Endodermal cell (in vitro differentiated cells): ENCODE measurements at regions not wholly inside any gene's neighbourhood (a gene's known extent, or its start where the extent isn't known, plus 50 kb on each side); places are given as distances from the start of the nearest gene placed in this dataset.

ENCODE experiments used
- DNase-seq: peaks from one replicate; pipeline ENCODE4 v3.0.0-alpha.2; 2017
- H3K27ac ChIP-seq: 2 replicates; pipeline ENCODE4 v1.5.1; 2013; ENCODE audit warnings: mild to moderate bottlenecking, low read depth, low read length, moderate library complexity
- H3K27me3 ChIP-seq: 2 replicates; pipeline ENCODE4 v1.6.1; 2013; ENCODE audit warnings: mild to moderate bottlenecking, low read length, moderate library complexity; ENCODE audit not compliant: insufficient read depth, control insufficient read depth, poor library complexity, severe bottlenecking
- H3K36me3 ChIP-seq: 2 replicates; pipeline ENCODE4 v1.7.0; 2013; ENCODE audit warnings: mild to moderate bottlenecking, low read length, moderate library complexity; ENCODE audit not compliant: control insufficient read depth, insufficient read depth
- H3K4me1 ChIP-seq: one replicate; pipeline ENCODE4 v1.7.0; 2013; ENCODE audit warnings: low read length; ENCODE audit not compliant: control insufficient read depth, insufficient read depth
- H3K4me3 ChIP-seq: 2 replicates; pipeline ENCODE4 v1.5.1; 2013; ENCODE audit warnings: mild to moderate bottlenecking, low read length, moderate library complexity
- H3K9ac ChIP-seq: 2 replicates; pipeline ENCODE4 v1.6.1; 2013; ENCODE audit warnings: mild to moderate bottlenecking, low read length, moderate library complexity; ENCODE audit not compliant: poor library complexity, severe bottlenecking; ENCODE audit errors: extremely low read depth
- H3K9me3 ChIP-seq: 2 replicates; pipeline ENCODE4 v1.6.1; 2013; ENCODE audit warnings: mild to moderate bottlenecking, low read length, moderate library complexity; ENCODE audit not compliant: control insufficient read depth
- H3K27ac Mint-ChIP-seq: 2 replicates; pipeline ENCODE4 v1.8.0; 2020; ENCODE audit warnings: mixed read lengths
- H3K27me3 Mint-ChIP-seq: 2 replicates; pipeline ENCODE4 v1.8.0; 2021; ENCODE audit warnings: mild to moderate bottlenecking, mixed read lengths; ENCODE audit not compliant: insufficient read depth
- H3K36me3 Mint-ChIP-seq: 2 replicates; pipeline ENCODE4 v1.8.0; 2020; ENCODE audit warnings: low read depth, mixed read lengths
- H3K4me1 Mint-ChIP-seq: 2 replicates; pipeline ENCODE4 v1.8.0; 2020; ENCODE audit warnings: mixed read lengths
- H3K4me3 Mint-ChIP-seq: 2 replicates; pipeline ENCODE4 v1.8.0; 2020; ENCODE audit warnings: mild to moderate bottlenecking, moderate library complexity, mixed read lengths
- H3K9me3 Mint-ChIP-seq: 2 replicates; pipeline ENCODE4 v1.8.0; 2020; ENCODE audit warnings: mild to moderate bottlenecking, mixed read lengths
- WGBS, 2 experiments: methylation state at CpG; one replicate each; pipeline versions ENCODE4 v1.1.5 to v1.1.7; 2013; ENCODE audit warnings: missing lambda C conversion rate in 2 of 2, mixed read lengths in 1 of 2; ENCODE audit not compliant: insufficient coverage in 1 of 2, insufficient read length in 1 of 2; 5-methylcytosine and 5-hydroxymethylcytosine counted together
- TF ChIP-seq, protein P1 (sequence below): fragments of 200-600 bp; sonication (generic); conservative IDR thresholded peaks from 2 replicates; pipeline ENCODE4 v1.5.0; 2021; ENCODE audit warnings: antibody characterized with exemption, mild to moderate bottlenecking

DNA sequence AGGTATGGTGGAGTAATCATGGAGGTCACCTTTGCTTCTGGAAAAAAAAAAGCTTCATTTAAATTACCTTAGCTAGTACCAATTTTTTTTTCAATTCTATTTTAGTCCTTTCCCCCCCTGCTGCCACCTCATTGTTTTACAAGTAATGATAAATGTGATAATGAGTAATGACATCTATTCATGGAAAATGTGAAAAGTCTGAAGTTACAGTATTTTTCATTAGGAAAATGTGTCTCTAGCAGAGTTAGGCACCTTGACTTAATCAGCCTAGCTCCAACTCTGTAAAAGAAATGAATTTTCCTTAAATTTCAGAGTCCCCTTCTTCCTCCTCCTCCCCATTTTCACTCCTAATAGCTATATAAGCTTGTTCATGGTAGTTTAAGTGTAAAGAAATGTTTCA, 204.9 kb upstream of the USP25 start:
- Mint-ChIP-seq H3K4me3 (no peak overlapping the region), H3K9me3 (peaks cover 1% of the 10 kb centered on the region), H3K27me3 (no peaks in the 10 kb centered on the region), H3K27ac (no peak overlapping the region), H3K4me1 (no peaks in the 10 kb centered on the region), H3K36me3 (no peaks in the 10 kb centered on the region)
- Histone ChIP-seq H3K27me3 (no peaks in the 10 kb centered on the region), H3K9me3 (peaks cover 2% of the 10 kb centered on the region), H3K4me3 (no peak overlapping the region), H3K9ac (no peak overlapping the region), H3K4me1 (no peaks in the 10 kb centered on the region), H3K36me3 (no peaks in the 10 kb centered on the region), H3K27ac (no peak overlapping the region)
- DNase-seq = no peak
- TF ChIP-seq, protein P1, sequence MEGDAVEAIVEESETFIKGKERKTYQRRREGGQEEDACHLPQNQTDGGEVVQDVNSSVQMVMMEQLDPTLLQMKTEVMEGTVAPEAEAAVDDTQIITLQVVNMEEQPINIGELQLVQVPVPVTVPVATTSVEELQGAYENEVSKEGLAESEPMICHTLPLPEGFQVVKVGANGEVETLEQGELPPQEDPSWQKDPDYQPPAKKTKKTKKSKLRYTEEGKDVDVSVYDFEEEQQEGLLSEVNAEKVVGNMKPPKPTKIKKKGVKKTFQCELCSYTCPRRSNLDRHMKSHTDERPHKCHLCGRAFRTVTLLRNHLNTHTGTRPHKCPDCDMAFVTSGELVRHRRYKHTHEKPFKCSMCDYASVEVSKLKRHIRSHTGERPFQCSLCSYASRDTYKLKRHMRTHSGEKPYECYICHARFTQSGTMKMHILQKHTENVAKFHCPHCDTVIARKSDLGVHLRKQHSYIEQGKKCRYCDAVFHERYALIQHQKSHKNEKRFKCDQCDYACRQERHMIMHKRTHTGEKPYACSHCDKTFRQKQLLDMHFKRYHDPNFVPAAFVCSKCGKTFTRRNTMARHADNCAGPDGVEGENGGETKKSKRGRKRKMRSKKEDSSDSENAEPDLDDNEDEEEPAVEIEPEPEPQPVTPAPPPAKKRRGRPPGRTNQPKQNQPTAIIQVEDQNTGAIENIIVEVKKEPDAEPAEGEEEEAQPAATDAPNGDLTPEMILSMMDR = no peak

DNA sequence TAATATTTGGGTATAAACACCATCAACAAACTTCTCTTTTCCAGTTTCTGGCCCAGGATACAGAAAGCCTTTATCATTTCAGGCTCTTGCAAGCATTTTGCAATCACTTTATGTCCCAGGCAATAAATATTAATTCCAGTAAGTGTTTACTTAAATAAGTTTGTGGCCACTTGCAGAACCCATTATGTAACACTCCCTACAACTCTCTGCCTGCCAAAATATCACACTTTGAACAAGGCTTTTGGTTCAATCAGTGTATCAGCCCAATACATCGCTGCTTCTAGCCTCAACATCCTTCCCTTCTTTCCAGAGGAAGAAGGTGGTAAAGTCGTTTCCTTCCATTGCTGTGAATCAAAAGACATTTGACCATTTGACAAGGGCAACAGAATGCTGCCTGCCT, 203.0 kb upstream of the USP25 start:
- no peak overlapping the region for H3K4me3 Mint-ChIP-seq
- H3K27me3 ChIP-seq = no peaks in the 10 kb centered on the region

GRCh38 chr21:15528346-15528745, 201.4 kb upstream of the USP25 start:
- Mint-ChIP-seq H3K9me3 (peaks cover 8% of the 10 kb centered on the region), H3K4me3 (no peak overlapping the region), H3K27me3 (no peaks in the 10 kb centered on the region), H3K4me1 (no peaks in the 10 kb centered on the region), H3K27ac (no peak overlapping the region), H3K36me3 (no peaks in the 10 kb centered on the region)
- TF ChIP-seq, protein P1 = no peak
- Histone ChIP-seq H3K4me1 (no peaks in the 10 kb centered on the region), H3K27ac (no peak overlapping the region), H3K9ac (no peak overlapping the region), H3K9me3 (peaks cover 17% of the 10 kb centered on the region), H3K4me3 (no peak overlapping the region), H3K36me3 (no peaks in the 10 kb centered on the region), H3K27me3 (no peaks in the 10 kb centered on the region)
- DNase-seq = no peak
- WGBS, 2 experiments = 85 to 95% methylated on average over 2 of the region's 2 CpGs

More for the DNA sequence above, 203.0 kb upstream of the USP25 start:
- no peaks in the 10 kb centered on the region for H3K36me3 Mint-ChIP-seq
- DNase-seq = no peak
- Histone ChIP-seq H3K4me1 (no peaks in the 10 kb centered on the region), H3K9ac (no peak overlapping the region), H3K4me3 (no peak overlapping the region), H3K36me3 (no peaks in the 10 kb centered on the region), H3K9me3 (peaks cover 17% of the 10 kb centered on the region), H3K27ac (no peak overlapping the region)
- WGBS, 2 experiments = 96 to 100% methylated on average over 1 to 2 of the region's 2 CpGs
- TF ChIP-seq, protein P1 = no peak
- H3K27me3 Mint-ChIP-seq = no peaks in the 10 kb centered on the region
- no peak overlapping the region for H3K27ac Mint-ChIP-seq
- peaks cover 8% of the 10 kb centered on the region for H3K9me3 Mint-ChIP-seq
- H3K4me1 Mint-ChIP-seq = no peaks in the 10 kb centered on the region
